BE2C (cell line): ENCODE measurements at regions not wholly inside any gene's neighbourhood (a gene's known extent, or its start where the extent isn't known, plus 50 kb on each side); places are given as distances from the start of the nearest gene placed in this dataset.

ENCODE experiments used
- DNase-seq: peaks from one replicate; pipeline ENCODE4 v3.0.0-alpha.2; 2020
- H3K27me3 ChIP-seq: fragments of 250-450 bp; sonication (Bioruptor Pico); 2 replicates; pipeline ENCODE4 v1.5.1; 2020; ENCODE audit warnings: mild to moderate bottlenecking
- H3K36me3 ChIP-seq: fragments of 250-450 bp; sonication (Bioruptor Pico); 2 replicates; pipeline ENCODE4 v1.5.1; 2020; ENCODE audit warnings: mild to moderate bottlenecking
- H3K4me1 ChIP-seq: fragments of 250-450 bp; sonication (Bioruptor Pico); 2 replicates; pipeline ENCODE4 v1.5.1; 2020
- H3K4me3 ChIP-seq: 2 replicates; pipeline ENCODE4 v1.5.1; 2011; ENCODE audit warnings: low read depth, low read length
- H3K9me3 ChIP-seq: fragments of 250-450 bp; sonication (Bioruptor Pico); 2 replicates; pipeline ENCODE4 v1.5.1; 2020
- CTCF ChIP-seq: IDR thresholded peaks from 2 replicates; pipeline ENCODE4 v1.5.1; 2012; ENCODE audit warnings: mild to moderate bottlenecking, low read depth, low read length

GRCh38 chr5:132130918-132131715 is 57.5 kb downstream of the CSF2 start:
- H3K4me1 ChIP-seq, result no peaks in the 10 kb centered on the region; the same call in 1 of the 2 replicates
- DNase-seq, result no peak
- no peaks in the 10 kb centered on the region for H3K36me3 ChIP-seq

GRCh38 chr5:132132138-132132537 is 58.5 kb downstream of the CSF2 start:
- Histone ChIP-seq H3K4me3 (no peak overlapping the region), H3K9me3 (no peaks in the 10 kb centered on the region), H3K27me3 (no peaks in the 10 kb centered on the region), H3K4me1 (no peaks in the 10 kb centered on the region; the same call in 1 of the 2 replicates), H3K36me3 (no peaks in the 10 kb centered on the region)
- no peak for DNase-seq
- TF ChIP-seq CTCF, result no peak

More at GRCh38 chr5:132130918-132131715, 57.5 kb downstream of the CSF2 start:
- no peak for TF ChIP-seq CTCF
- Histone ChIP-seq H3K27me3 (no peaks in the 10 kb centered on the region), H3K4me3 (no peak overlapping the region), H3K9me3 (no peaks in the 10 kb centered on the region)

GRCh38 chr5:132134384-132134783 is 60.8 kb downstream of the CSF2 start:
- Histone ChIP-seq H3K4me1 (no peaks in the 10 kb centered on the region), H3K36me3 (no peaks in the 10 kb centered on the region), H3K27me3 (no peaks in the 10 kb centered on the region), H3K9me3 (peaks cover 3% of the 10 kb centered on the region; the same call in 1 of the 2 replicates), H3K4me3 (no peak overlapping the region)
- TF ChIP-seq CTCF, result peak; percentile 54; the same call in 1 of the 2 replicates
- no peak for DNase-seq

DNA sequence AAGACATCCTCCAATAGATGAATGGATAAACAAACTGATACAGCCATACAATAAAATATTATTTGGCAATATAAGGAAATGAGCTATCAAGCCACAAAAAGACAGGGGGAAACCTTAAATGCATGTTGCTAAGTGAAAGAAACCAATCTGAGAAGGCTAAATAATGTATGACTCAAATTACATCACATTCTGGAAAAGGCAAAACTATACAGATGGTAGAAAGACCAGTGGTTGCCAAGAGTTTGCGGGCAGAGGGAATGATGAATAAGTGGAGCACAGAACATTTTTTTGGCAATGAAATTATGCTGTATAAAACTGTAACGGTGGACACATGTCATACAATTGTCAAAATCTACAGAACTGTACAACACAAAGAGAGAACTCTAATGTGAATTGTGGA is 63.3 kb downstream of the CSF2 start:
- no peak for DNase-seq
- H3K9me3 ChIP-seq, result peaks cover 3% of the 10 kb centered on the region; the same call in 1 of the 2 replicates
- no peak overlapping the region for H3K4me3 ChIP-seq
- no peaks in the 10 kb centered on the region for H3K4me1 ChIP-seq
- H3K27me3 ChIP-seq, result peaks cover 5% of the 10 kb centered on the region; the same call in 1 of the 2 replicates
- H3K36me3 ChIP-seq, result no peaks in the 10 kb centered on the region
- TF ChIP-seq CTCF, result no peak

DNA sequence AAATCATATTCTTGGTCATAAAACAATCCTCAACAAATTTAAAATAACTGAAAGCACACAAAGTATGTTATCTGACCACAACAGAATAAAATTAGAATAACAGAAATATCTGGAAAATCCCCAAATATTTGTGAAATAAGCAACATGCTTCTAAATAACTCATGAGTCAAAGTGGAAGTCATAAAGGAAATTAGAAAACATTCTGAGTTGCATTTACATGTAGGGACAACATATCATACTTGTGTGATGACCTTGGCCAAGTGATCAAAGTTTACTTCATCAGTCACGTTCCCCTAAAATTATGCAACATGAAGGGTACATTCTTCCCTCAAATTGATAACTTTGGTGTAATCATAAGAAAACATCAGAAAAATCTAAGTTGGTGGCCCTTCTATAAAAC is 64.7 kb downstream of the CSF2 start:
- Histone ChIP-seq H3K9me3 (peaks cover 3% of the 10 kb centered on the region; the same call in 1 of the 2 replicates), H3K4me1 (no peaks in the 10 kb centered on the region), H3K36me3 (no peaks in the 10 kb centered on the region), H3K4me3 (no peak overlapping the region), H3K27me3 (peaks cover 5% of the 10 kb centered on the region; the same call in 1 of the 2 replicates)
- no peak for DNase-seq
- no peak for TF ChIP-seq CTCF
